H1 (cell line): ENCODE measurements at regions not wholly inside any gene's neighbourhood (a gene's known extent, or its start where the extent isn't known, plus 50 kb on each side); places are given as distances from the start of the nearest gene placed in this dataset.

Experiments
- CTCF ChIA-PET: fragments of 300-600 bp; sonication (Branson Sonifier 250); formaldehyde crosslinking; loops from one replicate; lab custom pipeline; 2021; ENCODE audit not compliant: partially characterized antibody; lab: Charles Lee
- POLR2A ChIA-PET: fragments of 300-600 bp; sonication (Branson Sonifier 250); formaldehyde crosslinking; loops from one replicate; lab custom pipeline; 2021; ENCODE audit warnings: inconsistent platforms; ENCODE audit not compliant: partially characterized antibody; lab: Charles Lee
- DNase-seq, 2 experiments: peaks; one replicate each; pipeline versions ENCODE4 v3.0.0 to v3.0.0-alpha.2; 2010 to 2022; ENCODE audit warnings: low spot score in 2 of 2, low read depth in 1 of 2, mixed read lengths in 1 of 2
- FAIRE-seq: peaks from 2 replicates; lab custom pipeline; 2011; peaks lifted over from hg19 to GRCh38; lab: Jason Lieb, UNC
- H2AFZ ChIP-seq: 2 replicates; pipeline ENCODE4 v1.8.1; 2012; ENCODE audit warnings: low read length, inconsistent platforms
- H2AK5ac ChIP-seq: 2 replicates; pipeline ENCODE4 v1.6.1; 2013; ENCODE audit warnings: low read depth, low read length
- H2BK120ac ChIP-seq: replicated peaks from 2 replicates; pipeline ENCODE3; 2013; ENCODE audit warnings: low read depth, low read length, inconsistent platforms
- H2BK12ac ChIP-seq: 2 replicates; pipeline ENCODE4 v1.6.1; 2013; ENCODE audit warnings: low read depth, low read length
- H2BK15ac ChIP-seq: 2 replicates; pipeline ENCODE4 v1.6.1; 2013; ENCODE audit warnings: low read length
- H2BK20ac ChIP-seq: 2 replicates; pipeline ENCODE4 v1.6.1; 2013; ENCODE audit warnings: low read length
- H2BK5ac ChIP-seq: 2 replicates; pipeline ENCODE4 v1.6.1; 2013; ENCODE audit warnings: low read depth, low read length
- H3K14ac ChIP-seq: 2 replicates; pipeline ENCODE4 v1.6.1; 2013; ENCODE audit warnings: inconsistent platforms; ENCODE audit not compliant: insufficient read length
- H3K18ac ChIP-seq: 2 replicates; pipeline ENCODE4 v1.6.1; 2013; ENCODE audit warnings: low read length; ENCODE audit errors: extremely low read depth
- H3K23ac ChIP-seq: 2 replicates; pipeline ENCODE4 v1.6.1; 2013; ENCODE audit warnings: inconsistent platforms; ENCODE audit not compliant: insufficient read length
- H3K23me2 ChIP-seq: 2 replicates; pipeline ENCODE4 v1.6.1; 2013; ENCODE audit warnings: low read depth, low read length
- H3K27ac ChIP-seq: 2 replicates; pipeline ENCODE4 v1.6.1; 2011; ENCODE audit warnings: low read depth, low read length, inconsistent platforms
- H3K27me3 ChIP-seq, 4 experiments: replicated peaks in 1 of 4; 1 replicate in 1 of 4; 2 replicates in 3 of 4; pipeline versions ENCODE4 v1.6.1 to v1.8.1; 2011 to 2013; ENCODE audit warnings: low read length in 3 of 4, mild to moderate bottlenecking in 3 of 4, inconsistent platforms in 2 of 4, mixed read lengths in 2 of 4, moderate library complexity in 1 of 4; ENCODE audit not compliant: control insufficient read depth in 3 of 4, insufficient read depth in 3 of 4; ENCODE audit errors: extremely low read depth in 1 of 4
- H3K36me3 ChIP-seq, 4 experiments: 2 replicates each; pipeline versions ENCODE4 v1.6.1 to v1.8.1; 2011 to 2013; ENCODE audit warnings: mild to moderate bottlenecking in 4 of 4, low read length in 3 of 4, moderate library complexity in 2 of 4, control low read depth in 1 of 4, inconsistent platforms in 1 of 4; ENCODE audit not compliant: insufficient read depth in 4 of 4, control insufficient read depth in 2 of 4
- H3K4ac ChIP-seq: replicated peaks from 2 replicates; pipeline ENCODE3; 2013; ENCODE audit warnings: low read length, low read depth, mixed read lengths, inconsistent platforms; ENCODE audit not compliant: insufficient read length
- H3K4me1 ChIP-seq, 4 experiments: replicated peaks in 1 of 4; 1 replicate in 1 of 4; 2 replicates in 3 of 4; pipeline versions ENCODE4 v1.6.1 to v1.8.1; 2011 to 2013; ENCODE audit warnings: low read length in 3 of 4, inconsistent platforms in 2 of 4, mixed read lengths in 1 of 4; ENCODE audit not compliant: insufficient read depth in 4 of 4, control insufficient read depth in 3 of 4
- H3K4me2 ChIP-seq, 2 experiments: 2 replicates each; pipeline versions ENCODE4 v1.6.1 to v1.8.1; 2011 to 2013; ENCODE audit warnings: low read depth in 2 of 2, low read length in 2 of 2, control low read depth in 1 of 2, inconsistent platforms in 1 of 2, mild to moderate bottlenecking in 1 of 2; ENCODE audit not compliant: insufficient read depth in 1 of 2
- H3K4me3 ChIP-seq, 4 experiments: fragments of 200-600, 300-600 bp in 1 of 4; sonication (generic), shearing (Covaris generic), sonication (Bioruptor Twin) in 1 of 4; 2 replicates each; pipeline versions ENCODE4 v1.5.1 to v1.8.1; 2011 to 2016; ENCODE audit warnings: low read length in 4 of 4, low read depth in 3 of 4, control low read depth in 2 of 4, inconsistent platforms in 2 of 4, mild to moderate bottlenecking in 2 of 4, mixed read lengths in 1 of 4, moderate library complexity in 1 of 4; ENCODE audit not compliant: insufficient read depth in 2 of 4; ENCODE audit errors: extremely low read depth in 1 of 4
- H3K56ac ChIP-seq: replicated peaks from 2 replicates; pipeline ENCODE3; 2013; ENCODE audit warnings: low read depth, mild to moderate bottlenecking, mixed read lengths, low read length, inconsistent platforms; ENCODE audit not compliant: insufficient read length
- H3K79me1 ChIP-seq: 2 replicates; pipeline ENCODE4 v1.6.1; 2013; ENCODE audit warnings: low read depth, low read length, control low read depth
- H3K79me2 ChIP-seq, 2 experiments: 2 replicates each; pipeline versions ENCODE4 v1.6.1 to v1.8.1; 2012 to 2013; ENCODE audit warnings: low read length in 2 of 2, mild to moderate bottlenecking in 2 of 2, inconsistent platforms in 1 of 2; ENCODE audit not compliant: insufficient read depth in 2 of 2, control insufficient read depth in 1 of 2
- H3K9ac ChIP-seq, 4 experiments: replicated peaks in 1 of 4; 1 replicate in 1 of 4; 2 replicates in 3 of 4; pipeline versions ENCODE4 v1.6.1 to v1.8.1; 2011 to 2013; ENCODE audit warnings: low read depth in 3 of 4, low read length in 3 of 4, control low read depth in 2 of 4, mild to moderate bottlenecking in 2 of 4, moderate library complexity in 2 of 4, inconsistent platforms in 1 of 4; ENCODE audit errors: extremely low read depth in 1 of 4
- H3K9me3 ChIP-seq, 2 experiments: 2 replicates each; pipeline versions ENCODE4 v1.6.1 to v1.8.1; 2012 to 2013; ENCODE audit warnings: mild to moderate bottlenecking in 2 of 2, moderate library complexity in 2 of 2, control low read depth in 1 of 2, inconsistent platforms in 1 of 2, low read depth in 1 of 2, low read length in 1 of 2, mixed read lengths in 1 of 2; ENCODE audit not compliant: insufficient read depth in 2 of 2
- H4K20me1 ChIP-seq, 2 experiments: replicated peaks in 1 of 2; 2 replicates each; pipeline versions ENCODE3 to v1.8.1; 2011 to 2013; ENCODE audit warnings: inconsistent platforms in 2 of 2, low read length in 2 of 2, mild to moderate bottlenecking in 1 of 2; ENCODE audit not compliant: insufficient read depth in 2 of 2, control insufficient read depth in 1 of 2
- H4K5ac ChIP-seq: 2 replicates; pipeline ENCODE4 v1.6.1; 2013; ENCODE audit warnings: low read length, low read depth, mixed read lengths, inconsistent platforms; ENCODE audit not compliant: insufficient read length
- H4K8ac ChIP-seq: 2 replicates; pipeline ENCODE4 v1.8.0; 2013; ENCODE audit warnings: mild to moderate bottlenecking, moderate library complexity, low read length, inconsistent platforms; ENCODE audit not compliant: insufficient read depth; ENCODE audit errors: extremely low read depth
- H4K91ac ChIP-seq: replicated peaks from 2 replicates; pipeline ENCODE3; 2013; ENCODE audit warnings: low read length, mixed read lengths, inconsistent platforms; ENCODE audit not compliant: insufficient read length
- CBX8 ChIP-seq: fragments of 300-800, 300-1000 bp; sonication (generic); IDR thresholded peaks from 2 replicates; pipeline ENCODE4 v1.7.1; 2016; ENCODE audit warnings: low read depth, low read length, borderline replicate concordance
- CEBPB ChIP-seq: IDR thresholded peaks from 2 replicates; pipeline ENCODE4 v1.6.1; 2012; ENCODE audit warnings: low read depth, low read length
- E2F6 ChIP-seq: IDR thresholded peaks from 2 replicates; pipeline ENCODE4 v1.6.1; 2012; ENCODE audit warnings: inconsistent platforms
- EZH2 ChIP-seq: fragments of 200-600 bp; sonication (generic); IDR thresholded peaks from 2 replicates; pipeline ENCODE4 v1.7.1; 2012; ENCODE audit warnings: low read depth, mild to moderate bottlenecking, moderate library complexity, low read length, inconsistent platforms; ENCODE audit not compliant: severe bottlenecking
- GTF2F1 ChIP-seq: IDR thresholded peaks from 2 replicates; pipeline ENCODE4 v1.6.1; 2012; ENCODE audit warnings: low read depth, low read length, improper control_type of control experiment, borderline replicate concordance
- JUN ChIP-seq: IDR thresholded peaks from 2 replicates; pipeline ENCODE4 v1.6.1; 2011; ENCODE audit warnings: low read depth, mild to moderate bottlenecking, improper control_type of control experiment, low read length
- MAX ChIP-seq: IDR thresholded peaks from 2 replicates; pipeline ENCODE4 v1.6.1; 2012; ENCODE audit warnings: inconsistent platforms
- POLR2AphosphoS5 ChIP-seq: IDR thresholded peaks from 2 replicates; pipeline ENCODE4 v1.6.1; 2011; ENCODE audit warnings: low read depth, low read length
- RBBP5 ChIP-seq: IDR thresholded peaks from 2 replicates; pipeline ENCODE4 v1.7.1; 2012; ENCODE audit warnings: low read depth, mild to moderate bottlenecking, inconsistent platforms, low read length, moderate library complexity, borderline replicate concordance
- TCF12 ChIP-seq: IDR thresholded peaks from 2 replicates; pipeline ENCODE4 v1.6.1; 2011; ENCODE audit warnings: low read depth, mild to moderate bottlenecking, low read length
- ZNF274 ChIP-seq: IDR thresholded peaks from 2 replicates; pipeline ENCODE4 v1.7.0; 2012; ENCODE audit warnings: low read length, borderline replicate concordance; ENCODE audit errors: extremely low read depth
- WGBS, 2 experiments: shearing (Covaris generic) in 1 of 2; methylation state at CpG; one replicate each; pipeline versions ENCODE4 v1.1.6 to v1.1.7; 2013 to 2015; ENCODE audit warnings: low lambda C conversion rate in 2 of 2, mixed read lengths in 2 of 2, inconsistent platforms in 1 of 2, low coverage in 1 of 2, missing lambda C conversion rate in 1 of 2; ENCODE audit not compliant: insufficient replicate concordance in 2 of 2, insufficient coverage in 1 of 2, insufficient read length in 1 of 2; ENCODE audit errors: extremely low coverage in 1 of 2, missing lambda C conversion rate in 1 of 2; 5-methylcytosine and 5-hydroxymethylcytosine counted together

DNA sequence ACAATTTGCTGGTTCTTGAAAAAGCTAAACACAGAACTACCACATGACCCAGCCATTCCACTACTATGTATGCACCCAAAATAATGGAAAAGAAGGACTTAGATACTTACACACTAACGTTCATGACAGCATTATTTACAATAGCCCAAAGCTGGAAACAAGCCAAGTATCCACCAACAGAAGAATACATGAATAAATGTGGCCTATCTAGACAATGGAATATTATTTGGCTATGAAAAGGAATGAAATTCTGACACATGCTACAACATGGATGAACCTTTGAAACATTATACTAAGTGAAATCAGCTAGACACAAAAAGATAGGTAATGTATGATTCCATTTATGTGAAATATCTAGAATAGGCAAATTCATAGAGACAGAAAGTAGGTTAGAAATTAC is 67.4 kb upstream of the EXOC4 start:
- POLR2A ChIA-PET, result no interaction called here
- H2BK5ac ChIP-seq, result no peak overlapping the region

More for the DNA sequence above, 67.4 kb upstream of the EXOC4 start:
- H4K91ac ChIP-seq, result no peak overlapping the region
- no peak overlapping the region for H2BK12ac ChIP-seq
- no peak overlapping the region for H3K9ac ChIP-seq
- 100% methylated on average over 1 of the region's 1 CpG; no CpG with 5 or more reads in 1 of the 2 experiments for WGBS, 2 experiments
- no peak overlapping the region for H3K4me2 ChIP-seq
- no peaks in the 10 kb centered on the region for H3K36me3 ChIP-seq
- H2AK5ac ChIP-seq, result no peak overlapping the region
- peaks cover 0 to 11% (median 4%) of the 10 kb centered on the region in 4 experiments; a peak in 5 of 7 replicates for H3K4me1 ChIP-seq
- no peak overlapping the region for H2BK120ac ChIP-seq
- DNase-seq, result no peak
- no peak overlapping the region for H3K14ac ChIP-seq
- H3K4me3 ChIP-seq, result no peak overlapping the region
- TF ChIP-seq GTF2F1 (no peak), EZH2 (no peak), JUN (no peak), MAX (no peak), RBBP5 (no peak), TCF12 (no peak), ZNF274 (no peak), POLR2AphosphoS5 (no peak), CBX8 (no peak), CEBPB (no peak), E2F6 (no peak)
- no peak for FAIRE-seq
- no peak overlapping the region for H2BK20ac ChIP-seq
- H3K56ac ChIP-seq, result no peak overlapping the region
- no peak overlapping the region for H4K5ac ChIP-seq
- H3K79me1 ChIP-seq, result no peaks in the 10 kb centered on the region
- H3K23ac ChIP-seq, result no peak overlapping the region
- H3K23me2 ChIP-seq, result no peaks in the 10 kb centered on the region; the same call in 1 of the 2 replicates
- H4K8ac ChIP-seq, result no peak overlapping the region
- H2BK15ac ChIP-seq, result no peak overlapping the region
- CTCF ChIA-PET, result interaction anchor here (1.3 kb wide), 1 partner anchor 8 kb away, joined by 4 read pairs; no protein-coding TSS in a partner anchor
- no peak overlapping the region for H3K18ac ChIP-seq
- no peak overlapping the region for H2AFZ ChIP-seq
- H4K20me1 ChIP-seq, result no peaks in the 10 kb centered on the region
- H3K79me2 ChIP-seq, result no peaks in the 10 kb centered on the region
- no peak overlapping the region for H3K4ac ChIP-seq
- no peak overlapping the region for H3K27ac ChIP-seq
- no peaks in the 10 kb centered on the region for H3K27me3 ChIP-seq
- H3K9me3 ChIP-seq, result no peaks in the 10 kb centered on the region
